H9 (cell line): ENCODE measurements at regions not wholly inside any gene's neighbourhood (a gene's known extent, or its start where the extent isn't known, plus 50 kb on each side); places are given as distances from the start of the nearest gene placed in this dataset.

Source experiments
- DNase-seq: peaks from one replicate; pipeline ENCODE4 v3.0.0-alpha.2; 2017
- H2AFZ ChIP-seq: one replicate; pipeline ENCODE4 v1.6.1; 2013; ENCODE audit warnings: mild to moderate bottlenecking, low read length, control low read depth, moderate library complexity
- H2AK5ac ChIP-seq: 2 replicates; pipeline ENCODE4 v1.6.1; 2013; ENCODE audit warnings: low read length, control low read depth, mixed read lengths; ENCODE audit not compliant: insufficient read length
- H2BK120ac ChIP-seq: one replicate; pipeline ENCODE4 v1.6.1; 2013; ENCODE audit warnings: low read depth, mild to moderate bottlenecking, low read length, control low read depth, inconsistent platforms; ENCODE audit not compliant: poor library complexity, severe bottlenecking
- H2BK12ac ChIP-seq: 2 replicates; pipeline ENCODE4 v1.6.1; 2013; ENCODE audit warnings: low read length, control low read depth, mixed read lengths, low read depth; ENCODE audit not compliant: insufficient read length
- H2BK15ac ChIP-seq: 2 replicates; pipeline ENCODE4 v1.6.1; 2013; ENCODE audit warnings: low read depth, low read length, control low read depth
- H2BK20ac ChIP-seq: one replicate; pipeline ENCODE4 v1.6.1; 2013; ENCODE audit warnings: low read depth, mild to moderate bottlenecking, low read length, control low read depth, inconsistent platforms; ENCODE audit not compliant: poor library complexity, severe bottlenecking
- H2BK5ac ChIP-seq: 2 replicates; pipeline ENCODE4 v1.6.1; 2013; ENCODE audit warnings: low read length, control low read depth, mixed read lengths; ENCODE audit not compliant: insufficient read length
- H3K14ac ChIP-seq: 2 replicates; pipeline ENCODE4 v1.6.1; 2013; ENCODE audit warnings: low read length, control low read depth; ENCODE audit not compliant: insufficient read depth
- H3K18ac ChIP-seq: 2 replicates; pipeline ENCODE4 v1.6.1; 2013; ENCODE audit warnings: low read depth, mild to moderate bottlenecking, mixed read lengths, low read length, control low read depth; ENCODE audit not compliant: insufficient read length
- H3K23ac ChIP-seq: 2 replicates; pipeline ENCODE4 v1.6.1; 2013; ENCODE audit warnings: low read length, control low read depth, mixed read lengths, low read depth; ENCODE audit not compliant: insufficient read length
- H3K23me2 ChIP-seq: 2 replicates; pipeline ENCODE4 v1.6.1; 2013; ENCODE audit warnings: low read depth, mild to moderate bottlenecking, mixed read lengths, low read length, control low read depth; ENCODE audit not compliant: insufficient read length, poor library complexity, severe bottlenecking
- H3K27ac ChIP-seq: 2 replicates; pipeline ENCODE4 v1.5.1; 2013; ENCODE audit warnings: low read length, control low read depth, mixed read lengths, low read depth; ENCODE audit not compliant: insufficient read length
- H3K27me3 ChIP-seq: 2 replicates; pipeline ENCODE4 v1.6.1; 2013; ENCODE audit warnings: low read length, control low read depth, inconsistent platforms; ENCODE audit not compliant: insufficient read depth
- H3K4ac ChIP-seq: 2 replicates; pipeline ENCODE4 v1.6.1; 2013; ENCODE audit warnings: low read depth, mild to moderate bottlenecking, control low read depth, inconsistent platforms, low read length, moderate library complexity
- H3K4me1 ChIP-seq: 2 replicates; pipeline ENCODE4 v1.6.1; 2013; ENCODE audit warnings: low read length, control low read depth, inconsistent platforms; ENCODE audit not compliant: insufficient read depth
- H3K4me2 ChIP-seq: 2 replicates; pipeline ENCODE4 v1.6.1; 2013; ENCODE audit warnings: low read length, control low read depth, mixed read lengths; ENCODE audit not compliant: insufficient read length, insufficient read depth
- H3K56ac ChIP-seq: 2 replicates; pipeline ENCODE4 v1.6.1; 2013; ENCODE audit warnings: low read depth, mild to moderate bottlenecking, mixed read lengths, low read length, control low read depth; ENCODE audit not compliant: insufficient read length
- H3K79me1 ChIP-seq: 2 replicates; pipeline ENCODE4 v1.6.1; 2013; ENCODE audit warnings: low read depth, mild to moderate bottlenecking, moderate library complexity, low read length, control low read depth, inconsistent platforms; ENCODE audit not compliant: insufficient read depth, poor library complexity, severe bottlenecking
- H3K79me2 ChIP-seq: 2 replicates; pipeline ENCODE4 v1.6.1; 2013; ENCODE audit warnings: low read length, control low read depth, inconsistent platforms; ENCODE audit not compliant: insufficient read depth
- H3K9ac ChIP-seq: 2 replicates; pipeline ENCODE4 v1.6.1; 2013; ENCODE audit warnings: low read length, control low read depth, mixed read lengths; ENCODE audit not compliant: insufficient read length; ENCODE audit errors: extremely low read depth
- H3K9me3 ChIP-seq: one replicate; pipeline ENCODE4 v1.6.1; 2013; ENCODE audit warnings: low read depth, low read length, inconsistent platforms; ENCODE audit not compliant: control insufficient read depth
- H3T11ph ChIP-seq: one replicate; pipeline ENCODE4 v1.6.1; 2013; ENCODE audit warnings: mild to moderate bottlenecking, low read length, control low read depth, inconsistent platforms
- H4K20me1 ChIP-seq: one replicate; pipeline ENCODE4 v1.6.1; 2013; ENCODE audit not compliant: control insufficient read depth, insufficient read length, insufficient read depth
- H4K5ac ChIP-seq: 2 replicates; pipeline ENCODE4 v1.6.1; 2013; ENCODE audit warnings: low read depth, mild to moderate bottlenecking, mixed read lengths, low read length, control low read depth; ENCODE audit not compliant: insufficient read length
- H4K8ac ChIP-seq: replicated peaks from 2 replicates; pipeline ENCODE4 v1.6.1; 2013; ENCODE audit warnings: low read length, control low read depth, mixed read lengths, low read depth; ENCODE audit not compliant: insufficient read length
- H4K91ac ChIP-seq: 2 replicates; pipeline ENCODE4 v1.6.1; 2013; ENCODE audit warnings: low read depth, mild to moderate bottlenecking, moderate library complexity, mixed read lengths, low read length, control low read depth; ENCODE audit not compliant: insufficient read length
- H3K27ac Mint-ChIP-seq, 3 experiments: 2 replicates in 2 of 3; 3 replicates in 1 of 3; pipeline ENCODE4 v1.8.0; 2020 to 2021; ENCODE audit warnings: mixed read lengths in 3 of 3, mild to moderate bottlenecking in 1 of 3, moderate library complexity in 1 of 3
- H3K27me3 Mint-ChIP-seq: 2 replicates; pipeline ENCODE4 v1.8.0; 2021; ENCODE audit warnings: low read depth, mild to moderate bottlenecking, moderate library complexity, mixed read lengths
- H3K36me3 Mint-ChIP-seq, 3 experiments: 2 replicates in 2 of 3; 3 replicates in 1 of 3; pipeline ENCODE4 v1.8.0; 2020 to 2021; ENCODE audit warnings: low read depth in 3 of 3, mixed read lengths in 3 of 3; ENCODE audit not compliant: insufficient read depth in 1 of 3
- H3K4me1 Mint-ChIP-seq, 2 experiments: 2 replicates each; pipeline ENCODE4 v1.8.0; 2020; ENCODE audit warnings: mixed read lengths in 2 of 2
- H3K4me3 Mint-ChIP-seq, 2 experiments: 2 replicates in 1 of 2; 3 replicates in 1 of 2; pipeline ENCODE4 v1.8.0; 2020 to 2021; ENCODE audit warnings: mild to moderate bottlenecking in 2 of 2, mixed read lengths in 2 of 2, moderate library complexity in 1 of 2
- H3K9me3 Mint-ChIP-seq, 2 experiments: 2 replicates in 1 of 2; 3 replicates in 1 of 2; pipeline ENCODE4 v1.8.0; 2020; ENCODE audit warnings: mild to moderate bottlenecking in 2 of 2, mixed read lengths in 2 of 2, moderate library complexity in 1 of 2
- CTCF ChIP-seq: fragments of 200-600 bp; sonication (generic); conservative IDR thresholded peaks from 3 replicates; pipeline ENCODE4 v1.8.0; 2021; ENCODE audit warnings: antibody characterized with exemption, mild to moderate bottlenecking
- WGBS: extraction: QIAGEN DNeasy Blood & Tissue Kit; methylation state at CpG from one replicate; pipeline ENCODE4 v1.1.7; 2013; ENCODE audit warnings: missing lambda C conversion rate, low lambda C conversion rate, mixed read lengths; ENCODE audit not compliant: insufficient read length; ENCODE audit errors: extremely low coverage; 5-methylcytosine and 5-hydroxymethylcytosine counted together

GRCh38 chr1:58396150-58396549 lies 150.4 kb downstream of the OMA1 start:
- no peaks in the 10 kb centered on the region for H3K36me3 Mint-ChIP-seq
- WGBS: no CpG with 5 or more reads among the region's 6 CpGs
- Histone ChIP-seq H3K14ac (no peak overlapping the region), H2AFZ (no peak overlapping the region), H2BK20ac (no peak overlapping the region), H2AK5ac (no peak overlapping the region), H3K56ac (no peak overlapping the region), H2BK12ac (no peak overlapping the region), H3K27ac (no peak overlapping the region), H3K18ac (no peak overlapping the region), H4K20me1 (no peaks in the 10 kb centered on the region), H3K9ac (no peak overlapping the region), H3K27me3 (no peaks in the 10 kb centered on the region), H3T11ph (no peak overlapping the region), H3K23ac (no peak overlapping the region), H3K23me2 (no peaks in the 10 kb centered on the region), H4K91ac (no peak overlapping the region), H2BK5ac (no peak overlapping the region), H2BK120ac (no peak overlapping the region), H4K5ac (no peak overlapping the region), H4K8ac (no peak overlapping the region), H3K9me3 (no peaks in the 10 kb centered on the region), H3K4ac (no peak overlapping the region), H3K79me1 (no peaks in the 10 kb centered on the region), H3K79me2 (no peaks in the 10 kb centered on the region), H2BK15ac (no peak overlapping the region), H3K4me2 (no peak overlapping the region), H3K4me1 (peaks cover 24% of the 10 kb centered on the region)
- H3K9me3 Mint-ChIP-seq: no peaks in the 10 kb centered on the region
- H3K27me3 Mint-ChIP-seq: no peaks in the 10 kb centered on the region; the same call in none of the 2 replicates
- H3K4me1 Mint-ChIP-seq: peaks cover 37 to 47% of the 10 kb centered on the region in 2 experiments
- no peak overlapping the region; a peak in 1 of 7 replicates for H3K27ac Mint-ChIP-seq
- DNase-seq: no peak
- no peak overlapping the region for H3K4me3 Mint-ChIP-seq
- TF ChIP-seq CTCF: no peak
